GM23338 (cell line): ENCODE measurements at regions not wholly inside any gene's neighbourhood (a gene's known extent, or its start where the extent isn't known, plus 50 kb on each side); places are given as distances from the start of the nearest gene placed in this dataset.

Source experiments
- ATAC-seq: fragments of 200-7000 bp; cut with Tn5 transposase; 3 replicates; pipeline ENCODE4 v1.9.1; 2020
- DNase-seq: peaks from one replicate; pipeline ENCODE4 v3.0.0-alpha.2; 2015; ENCODE audit warnings: low spot score
- H2AFZ ChIP-seq: fragments of 200-600 bp; sonication (generic); 2 replicates; pipeline ENCODE4 v1.8.0; 2016; ENCODE audit warnings: antibody characterized with exemption, mild to moderate bottlenecking, moderate library complexity
- H3F3A ChIP-seq: fragments of 200-600 bp; sonication (generic); replicated peaks from 2 replicates; pipeline ENCODE4 v1.8.0; 2017; ENCODE audit warnings: antibody characterized with exemption, mixed run types, low read depth
- H3K27ac ChIP-seq: fragments of 200-600 bp; sonication (generic); 2 replicates; pipeline ENCODE4 v1.6.1; 2016; ENCODE audit warnings: low read depth
- H3K27me3 ChIP-seq: fragments of 200-600 bp; sonication (generic); 2 replicates; pipeline ENCODE4 v1.8.0; 2016; ENCODE audit warnings: mild to moderate bottlenecking, mixed run types, moderate library complexity; ENCODE audit not compliant: insufficient read depth
- H3K36me3 ChIP-seq: fragments of 200-600 bp; sonication (generic); 2 replicates; pipeline ENCODE4 v1.8.0; 2016; ENCODE audit warnings: mild to moderate bottlenecking; ENCODE audit not compliant: insufficient read depth
- H3K4me1 ChIP-seq: fragments of 200-600 bp; sonication (generic); 2 replicates; pipeline ENCODE4 v1.8.0; 2016; ENCODE audit warnings: mild to moderate bottlenecking, moderate library complexity; ENCODE audit not compliant: insufficient read depth
- H3K4me2 ChIP-seq: fragments of 200-600 bp; sonication (generic); 2 replicates; pipeline ENCODE4 v1.7.1; 2017; ENCODE audit warnings: mixed run types
- H3K4me3 ChIP-seq: fragments of 200-600 bp; sonication (generic); 2 replicates; pipeline ENCODE4 v1.6.1; 2016; ENCODE audit warnings: mixed run types
- H3K79me2 ChIP-seq: fragments of 200-600 bp; sonication (generic); replicated peaks from 2 replicates; pipeline ENCODE4 v1.8.0; 2017; ENCODE audit warnings: mild to moderate bottlenecking; ENCODE audit not compliant: insufficient read depth
- H3K9me2 ChIP-seq: fragments of 200-600 bp; sonication (generic); 2 replicates; pipeline ENCODE4 v1.8.0; 2017; ENCODE audit not compliant: insufficient read depth
- H4K20me1 ChIP-seq: fragments of 200-600 bp; sonication (generic); replicated peaks from 2 replicates; pipeline ENCODE4 v1.8.0; 2017; ENCODE audit warnings: mild to moderate bottlenecking; ENCODE audit not compliant: insufficient read depth
- H3K27ac Mint-ChIP-seq: 2 replicates; pipeline ENCODE4 v1.8.0; 2020; ENCODE audit warnings: inconsistent platforms, mild to moderate bottlenecking, moderate library complexity, mixed read lengths
- H3K27me3 Mint-ChIP-seq: 3 replicates; pipeline ENCODE4 v1.8.0; 2022; ENCODE audit warnings: low read depth, mild to moderate bottlenecking, moderate library complexity, mixed read lengths, inconsistent platforms; ENCODE audit not compliant: insufficient read depth, poor library complexity
- H3K36me3 Mint-ChIP-seq: 3 replicates; pipeline ENCODE4 v1.8.0; 2021; ENCODE audit warnings: low read depth, mild to moderate bottlenecking, inconsistent platforms, moderate library complexity, mixed read lengths
- H3K4me1 Mint-ChIP-seq: 3 replicates; pipeline ENCODE4 v1.8.0; 2020; ENCODE audit warnings: mild to moderate bottlenecking, inconsistent platforms, mixed read lengths
- H3K4me3 Mint-ChIP-seq: 3 replicates; pipeline ENCODE4 v1.8.0; 2021; ENCODE audit warnings: moderate library complexity, mild to moderate bottlenecking, inconsistent platforms, mixed read lengths
- H3K9me3 Mint-ChIP-seq: 3 replicates; pipeline ENCODE4 v1.8.0; 2020; ENCODE audit warnings: moderate library complexity, mild to moderate bottlenecking, inconsistent platforms, mixed read lengths
- CREB1 ChIP-seq: fragments of 250-450 bp; sonication (Bioruptor Pico); IDR thresholded peaks from 2 replicates; pipeline ENCODE4 v1.5.0; 2020; ENCODE audit warnings: low read depth, mild to moderate bottlenecking, moderate library complexity
- ETS1 ChIP-seq: IDR thresholded peaks from 2 replicates; pipeline ENCODE4 v1.6.1; 2016; ENCODE audit warnings: antibody characterized with exemption
- EZH2 ChIP-seq: fragments of 200-600 bp; sonication (generic); IDR thresholded peaks from one replicate; pipeline ENCODE4 v1.8.0; 2017; ENCODE audit warnings: antibody characterized with exemption, mild to moderate bottlenecking, low read depth; ENCODE audit not compliant: unreplicated experiment
- EZH2phosphoT487 ChIP-seq: fragments of 200-600 bp; sonication (generic); IDR thresholded peaks from one replicate; pipeline ENCODE4 v1.8.1; 2018; ENCODE audit warnings: antibody characterized with exemption; ENCODE audit not compliant: unreplicated experiment
- NANOG ChIP-seq: IDR thresholded peaks from 2 replicates; pipeline ENCODE4 v1.6.1; 2016; ENCODE audit warnings: antibody characterized with exemption, borderline replicate concordance
- ZNF114 ChIP-seq: fragments of 250-450 bp; sonication (Bioruptor Pico); IDR thresholded peaks from 2 replicates; pipeline ENCODE4 v1.5.0; 2020; ENCODE audit warnings: mild to moderate bottlenecking, moderate library complexity
- ZNF331 ChIP-seq: fragments of 250-450 bp; sonication (Bioruptor Pico); IDR thresholded peaks from 2 replicates; pipeline ENCODE4 v1.5.0; 2020; ENCODE audit warnings: low read depth, mild to moderate bottlenecking, moderate library complexity
- TF ChIP-seq, protein P1 (sequence below): IDR thresholded peaks from one replicate; pipeline ENCODE4 v1.6.1; 2018; ENCODE audit warnings: antibody characterized with exemption; ENCODE audit not compliant: unreplicated experiment
- TF ChIP-seq, protein P2 (sequence below): fragments of 250-450 bp; sonication (Bioruptor Pico); IDR thresholded peaks from 2 replicates; pipeline ENCODE4 v1.5.0; 2020; ENCODE audit warnings: mild to moderate bottlenecking, moderate library complexity

DNA sequence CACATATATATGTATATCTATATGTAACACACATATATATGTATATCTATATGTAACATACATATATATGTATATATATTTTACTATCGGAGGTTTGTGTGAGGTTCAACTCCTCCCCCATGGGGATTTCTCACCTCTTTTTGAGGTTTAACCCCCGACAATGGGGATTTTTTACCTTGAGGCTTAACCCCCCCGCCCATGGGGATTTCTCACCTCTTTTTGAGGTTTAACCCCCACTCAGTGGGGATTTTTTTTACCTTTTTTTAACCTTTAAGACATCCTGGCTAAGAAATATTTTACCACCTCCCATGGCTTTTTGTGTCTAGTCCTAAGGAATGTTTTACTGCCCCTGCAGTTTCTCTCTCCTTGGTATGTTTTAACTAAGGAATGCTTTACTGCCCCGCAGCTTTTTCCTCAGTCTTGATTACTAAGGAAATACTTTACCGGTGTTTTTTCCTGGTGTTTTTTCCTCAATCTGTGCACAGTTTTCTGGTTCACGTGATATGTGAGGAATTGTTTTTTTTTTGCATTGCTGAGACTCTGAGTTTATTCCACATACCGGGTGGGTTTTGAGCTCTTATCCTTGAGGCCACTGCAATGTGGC, 185.2 kb downstream of the KLF13 start:
- Histone ChIP-seq H3K9me2 (peaks cover 4% of the 10 kb centered on the region; the same call in 1 of the 2 replicates), H3K4me3 (no peak overlapping the region), H3K4me2 (no peak overlapping the region), H3F3A (0 out of 2 replicates have a peak, but pooled peaks cover 4% of the 10 kb centered on the region), H3K4me1 (no peaks in the 10 kb centered on the region), H3K79me2 (no peaks in the 10 kb centered on the region), H2AFZ (no peak overlapping the region), H4K20me1 (no peaks in the 10 kb centered on the region), H3K27me3 (no peaks in the 10 kb centered on the region), H3K27ac (no peak overlapping the region), H3K36me3 (no peaks in the 10 kb centered on the region)
- TF ChIP-seq, protein P1, sequence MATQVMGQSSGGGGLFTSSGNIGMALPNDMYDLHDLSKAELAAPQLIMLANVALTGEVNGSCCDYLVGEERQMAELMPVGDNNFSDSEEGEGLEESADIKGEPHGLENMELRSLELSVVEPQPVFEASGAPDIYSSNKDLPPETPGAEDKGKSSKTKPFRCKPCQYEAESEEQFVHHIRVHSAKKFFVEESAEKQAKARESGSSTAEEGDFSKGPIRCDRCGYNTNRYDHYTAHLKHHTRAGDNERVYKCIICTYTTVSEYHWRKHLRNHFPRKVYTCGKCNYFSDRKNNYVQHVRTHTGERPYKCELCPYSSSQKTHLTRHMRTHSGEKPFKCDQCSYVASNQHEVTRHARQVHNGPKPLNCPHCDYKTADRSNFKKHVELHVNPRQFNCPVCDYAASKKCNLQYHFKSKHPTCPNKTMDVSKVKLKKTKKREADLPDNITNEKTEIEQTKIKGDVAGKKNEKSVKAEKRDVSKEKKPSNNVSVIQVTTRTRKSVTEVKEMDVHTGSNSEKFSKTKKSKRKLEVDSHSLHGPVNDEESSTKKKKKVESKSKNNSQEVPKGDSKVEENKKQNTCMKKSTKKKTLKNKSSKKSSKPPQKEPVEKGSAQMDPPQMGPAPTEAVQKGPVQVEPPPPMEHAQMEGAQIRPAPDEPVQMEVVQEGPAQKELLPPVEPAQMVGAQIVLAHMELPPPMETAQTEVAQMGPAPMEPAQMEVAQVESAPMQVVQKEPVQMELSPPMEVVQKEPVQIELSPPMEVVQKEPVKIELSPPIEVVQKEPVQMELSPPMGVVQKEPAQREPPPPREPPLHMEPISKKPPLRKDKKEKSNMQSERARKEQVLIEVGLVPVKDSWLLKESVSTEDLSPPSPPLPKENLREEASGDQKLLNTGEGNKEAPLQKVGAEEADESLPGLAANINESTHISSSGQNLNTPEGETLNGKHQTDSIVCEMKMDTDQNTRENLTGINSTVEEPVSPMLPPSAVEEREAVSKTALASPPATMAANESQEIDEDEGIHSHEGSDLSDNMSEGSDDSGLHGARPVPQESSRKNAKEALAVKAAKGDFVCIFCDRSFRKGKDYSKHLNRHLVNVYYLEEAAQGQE, result no peak
- TF ChIP-seq CREB1 (no peak), ETS1 (no peak), EZH2 (no peak), NANOG (no peak), EZH2phosphoT487 (no peak)
- no peaks in the 10 kb centered on the region for H3K4me1 Mint-ChIP-seq
- no peak overlapping the region for H3K27ac Mint-ChIP-seq
- H3K9me3 Mint-ChIP-seq, result peaks cover 6% of the 10 kb centered on the region; the same call in 1 of the 3 replicates
- ATAC-seq, result no peak
- H3K27me3 Mint-ChIP-seq, result peaks cover 3% of the 10 kb centered on the region
- no peak overlapping the region for H3K4me3 Mint-ChIP-seq
- DNase-seq, result peak; percentile 30
- no peaks in the 10 kb centered on the region; the same call in 2 of the 3 replicates for H3K36me3 Mint-ChIP-seq

DNA sequence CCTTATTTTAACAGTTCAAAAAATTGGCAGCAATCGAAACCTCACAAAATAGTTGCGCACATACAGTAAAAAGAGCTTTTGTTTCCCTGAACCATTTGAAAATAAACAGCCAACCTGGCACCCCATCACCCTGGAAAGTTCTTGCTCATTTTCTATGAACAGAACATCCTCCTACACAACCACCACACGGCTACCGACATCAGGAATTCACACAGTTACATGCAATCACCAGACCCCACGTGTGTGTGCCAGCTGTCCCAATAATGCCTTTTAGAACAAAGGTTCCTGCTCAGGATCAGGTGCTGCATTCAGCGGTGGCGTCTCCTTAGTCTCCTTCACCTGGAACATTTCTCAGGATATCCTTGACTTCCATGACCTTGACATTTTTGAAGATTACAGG, 186.5 kb downstream of the KLF13 start:
- H3K27ac ChIP-seq, result no peak overlapping the region
- Mint-ChIP-seq H3K27ac (no peak overlapping the region), H3K36me3 (no peaks in the 10 kb centered on the region; the same call in 2 of the 3 replicates), H3K4me3 (no peak overlapping the region), H3K9me3 (peaks cover 6% of the 10 kb centered on the region; the same call in 1 of the 3 replicates), H3K4me1 (no peaks in the 10 kb centered on the region), H3K27me3 (peaks cover 3% of the 10 kb centered on the region)
- no peak overlapping the region for H2AFZ ChIP-seq
- H3F3A ChIP-seq, result 0 out of 2 replicates have a peak, but pooled peaks cover 4% of the 10 kb centered on the region
- H3K4me2 ChIP-seq, result no peak overlapping the region
- no peaks in the 10 kb centered on the region for H3K79me2 ChIP-seq
- ATAC-seq, result no peak
- H3K4me1 ChIP-seq, result no peaks in the 10 kb centered on the region
- no peaks in the 10 kb centered on the region for H3K36me3 ChIP-seq
- no peak overlapping the region for H3K4me3 ChIP-seq
- H3K27me3 ChIP-seq, result no peaks in the 10 kb centered on the region
- no peak for DNase-seq
- no peaks in the 10 kb centered on the region for H4K20me1 ChIP-seq
- H3K9me2 ChIP-seq, result peaks cover 4% of the 10 kb centered on the region
- TF ChIP-seq EZH2 (no peak), ZNF331 (CRISPR knock-in tag) (no peak), CREB1 (no peak), ETS1 (no peak), ZNF114 (CRISPR knock-in tag) (no peak)
- TF ChIP-seq, protein P2, sequence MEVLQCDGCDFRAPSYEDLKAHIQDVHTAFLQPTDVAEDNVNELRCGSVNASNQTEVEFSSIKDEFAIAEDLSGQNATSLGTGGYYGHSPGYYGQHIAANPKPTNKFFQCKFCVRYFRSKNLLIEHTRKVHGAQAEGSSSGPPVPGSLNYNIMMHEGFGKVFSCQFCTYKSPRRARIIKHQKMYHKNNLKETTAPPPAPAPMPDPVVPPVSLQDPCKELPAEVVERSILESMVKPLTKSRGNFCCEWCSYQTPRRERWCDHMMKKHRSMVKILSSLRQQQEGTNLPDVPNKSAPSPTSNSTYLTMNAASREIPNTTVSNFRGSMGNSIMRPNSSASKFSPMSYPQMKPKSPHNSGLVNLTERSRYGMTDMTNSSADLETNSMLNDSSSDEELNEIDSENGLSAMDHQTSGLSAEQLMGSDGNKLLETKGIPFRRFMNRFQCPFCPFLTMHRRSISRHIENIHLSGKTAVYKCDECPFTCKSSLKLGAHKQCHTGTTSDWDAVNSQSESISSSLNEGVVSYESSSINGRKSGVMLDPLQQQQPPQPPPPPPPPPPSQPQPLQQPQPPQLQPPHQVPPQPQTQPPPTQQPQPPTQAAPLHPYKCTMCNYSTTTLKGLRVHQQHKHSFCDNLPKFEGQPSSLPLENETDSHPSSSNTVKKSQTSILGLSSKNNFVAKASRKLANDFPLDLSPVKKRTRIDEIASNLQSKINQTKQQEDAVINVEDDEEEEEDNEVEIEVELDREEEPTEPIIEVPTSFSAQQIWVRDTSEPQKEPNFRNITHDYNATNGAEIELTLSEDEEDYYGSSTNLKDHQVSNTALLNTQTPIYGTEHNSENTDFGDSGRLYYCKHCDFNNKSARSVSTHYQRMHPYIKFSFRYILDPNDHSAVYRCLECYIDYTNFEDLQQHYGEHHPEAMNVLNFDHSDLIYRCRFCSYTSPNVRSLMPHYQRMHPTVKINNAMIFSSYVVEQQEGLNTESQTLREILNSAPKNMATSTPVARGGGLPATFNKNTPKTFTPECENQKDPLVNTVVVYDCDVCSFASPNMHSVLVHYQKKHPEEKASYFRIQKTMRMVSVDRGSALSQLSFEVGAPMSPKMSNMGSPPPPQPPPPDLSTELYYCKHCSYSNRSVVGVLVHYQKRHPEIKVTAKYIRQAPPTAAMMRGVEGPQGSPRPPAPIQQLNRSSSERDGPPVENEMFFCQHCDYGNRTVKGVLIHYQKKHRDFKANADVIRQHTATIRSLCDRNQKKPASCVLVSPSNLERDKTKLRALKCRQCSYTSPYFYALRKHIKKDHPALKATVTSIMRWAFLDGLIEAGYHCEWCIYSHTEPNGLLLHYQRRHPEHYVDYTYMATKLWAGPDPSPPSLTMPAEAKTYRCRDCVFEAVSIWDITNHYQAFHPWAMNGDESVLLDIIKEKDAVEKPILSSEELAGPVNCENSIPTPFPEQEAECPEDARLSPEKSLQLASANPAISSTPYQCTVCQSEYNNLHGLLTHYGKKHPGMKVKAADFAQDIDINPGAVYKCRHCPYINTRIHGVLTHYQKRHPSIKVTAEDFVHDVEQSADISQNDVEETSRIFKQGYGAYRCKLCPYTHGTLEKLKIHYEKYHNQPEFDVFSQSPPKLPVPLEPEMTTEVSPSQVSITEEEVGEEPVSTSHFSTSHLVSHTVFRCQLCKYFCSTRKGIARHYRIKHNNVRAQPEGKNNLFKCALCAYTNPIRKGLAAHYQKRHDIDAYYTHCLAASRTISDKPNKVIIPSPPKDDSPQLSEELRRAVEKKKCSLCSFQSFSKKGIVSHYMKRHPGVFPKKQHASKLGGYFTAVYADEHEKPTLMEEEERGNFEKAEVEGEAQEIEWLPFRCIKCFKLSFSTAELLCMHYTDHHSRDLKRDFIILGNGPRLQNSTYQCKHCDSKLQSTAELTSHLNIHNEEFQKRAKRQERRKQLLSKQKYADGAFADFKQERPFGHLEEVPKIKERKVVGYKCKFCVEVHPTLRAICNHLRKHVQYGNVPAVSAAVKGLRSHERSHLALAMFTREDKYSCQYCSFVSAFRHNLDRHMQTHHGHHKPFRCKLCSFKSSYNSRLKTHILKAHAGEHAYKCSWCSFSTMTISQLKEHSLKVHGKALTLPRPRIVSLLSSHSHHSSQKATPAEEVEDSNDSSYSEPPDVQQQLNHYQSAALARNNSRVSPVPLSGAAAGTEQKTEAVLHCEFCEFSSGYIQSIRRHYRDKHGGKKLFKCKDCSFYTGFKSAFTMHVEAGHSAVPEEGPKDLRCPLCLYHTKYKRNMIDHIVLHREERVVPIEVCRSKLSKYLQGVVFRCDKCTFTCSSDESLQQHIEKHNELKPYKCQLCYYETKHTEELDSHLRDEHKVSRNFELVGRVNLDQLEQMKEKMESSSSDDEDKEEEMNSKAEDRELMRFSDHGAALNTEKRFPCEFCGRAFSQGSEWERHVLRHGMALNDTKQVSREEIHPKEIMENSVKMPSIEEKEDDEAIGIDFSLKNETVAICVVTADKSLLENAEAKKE (CRISPR knock-in tag), result no peak
